Activated naive CD4-positive, alpha-beta T cell treated with anti-CD3 and anti-CD28 coated beads for 36 hours (primary cell): ENCODE measurements at regions not wholly inside any gene's neighbourhood (a gene's known extent, or its start where the extent isn't known, plus 50 kb on each side); places are given as distances from the start of the nearest gene placed in this dataset.

Source experiments
- CTCF ChIA-PET: fragments of 350-600 bp; sonication (Branson Sonifier 250); formaldehyde crosslinking; loops from one replicate; lab custom pipeline; 2021; ENCODE audit warnings: antibody characterized with exemption; lab: Charles Lee
- DNase-seq: peaks from one replicate; pipeline ENCODE4 v3.0.0-alpha.2; 2020
- H3K27ac Mint-ChIP-seq: one replicate; pipeline ENCODE4 v1.8.0; 2021; ENCODE audit warnings: mild to moderate bottlenecking, mixed read lengths
- H3K27me3 Mint-ChIP-seq: one replicate; pipeline ENCODE4 v1.8.0; 2021; ENCODE audit warnings: low read depth, mixed read lengths
- H3K36me3 Mint-ChIP-seq: one replicate; pipeline ENCODE4 v1.8.0; 2021; ENCODE audit warnings: low read depth, mixed read lengths
- H3K4me1 Mint-ChIP-seq: one replicate; pipeline ENCODE4 v1.8.0; 2021; ENCODE audit warnings: low read depth, mixed read lengths
- H3K4me3 Mint-ChIP-seq: one replicate; pipeline ENCODE4 v1.8.0; 2021; ENCODE audit warnings: mild to moderate bottlenecking, moderate library complexity, mixed read lengths
- H3K9me3 Mint-ChIP-seq: one replicate; pipeline ENCODE4 v1.8.0; 2021; ENCODE audit warnings: mixed read lengths
- intact Hi-C: fragments of 100-400 bp; cut with micrococcal nuclease; formaldehyde crosslinking; loops from one replicate; pipeline ENCODE4 v1.15.1; 2023

- Mint-ChIP-seq H3K27me3 (no peaks in the 10 kb centered on the region), H3K9me3 (peaks cover 5% of the 10 kb centered on the region), H3K4me1 (no peaks in the 10 kb centered on the region), H3K27ac (no peak overlapping the region), H3K4me3 (no peak overlapping the region), H3K36me3 (no peaks in the 10 kb centered on the region)
- intact Hi-C loops, result no loop called here
- CTCF ChIA-PET, result no interaction called here
- DNase-seq, result no peak
Measured at GRCh38 chr2:150178591-150178990, 308.9 kb downstream of the RND3 start.

- CTCF ChIA-PET, result no interaction called here
- intact Hi-C loops, result no loop called here
- no peaks in the 10 kb centered on the region for H3K36me3 Mint-ChIP-seq
- no peak overlapping the region for H3K27ac Mint-ChIP-seq
- no peaks in the 10 kb centered on the region for H3K4me1 Mint-ChIP-seq
- H3K27me3 Mint-ChIP-seq, result no peaks in the 10 kb centered on the region
- H3K4me3 Mint-ChIP-seq, result no peak overlapping the region
- H3K9me3 Mint-ChIP-seq, result no peaks in the 10 kb centered on the region
- no peak for DNase-seq
Measured at GRCh38 chr2:150174971-150175421, 312.5 kb downstream of the RND3 start.

GRCh38 chr2:150174056-150174805, 313.2 kb downstream of the RND3 start:
- no peaks in the 10 kb centered on the region for H3K4me1 Mint-ChIP-seq
- no peak overlapping the region for H3K4me3 Mint-ChIP-seq
- H3K9me3 Mint-ChIP-seq, result no peaks in the 10 kb centered on the region
- intact Hi-C loops, result no loop called here
- H3K27ac Mint-ChIP-seq, result no peak overlapping the region
- H3K36me3 Mint-ChIP-seq, result no peaks in the 10 kb centered on the region
- H3K27me3 Mint-ChIP-seq, result no peaks in the 10 kb centered on the region
- DNase-seq, result no peak
- CTCF ChIA-PET, result no interaction called here

GRCh38 chr2:150171065-150171548, 316.4 kb downstream of the RND3 start:
- H3K9me3 Mint-ChIP-seq, result no peaks in the 10 kb centered on the region
- CTCF ChIA-PET, result no interaction called here
- H3K27ac Mint-ChIP-seq, result no peak overlapping the region
- no peak overlapping the region for H3K4me3 Mint-ChIP-seq
- H3K27me3 Mint-ChIP-seq, result no peaks in the 10 kb centered on the region
- intact Hi-C loops, result no loop called here
- H3K4me1 Mint-ChIP-seq, result no peaks in the 10 kb centered on the region
- H3K36me3 Mint-ChIP-seq, result no peaks in the 10 kb centered on the region
- no peak for DNase-seq

GRCh38 chr2:150169237-150169629, 318.2 kb downstream of the RND3 start:
- H3K36me3 Mint-ChIP-seq, result no peaks in the 10 kb centered on the region
- H3K9me3 Mint-ChIP-seq, result no peaks in the 10 kb centered on the region
- H3K27me3 Mint-ChIP-seq, result no peaks in the 10 kb centered on the region
- no peaks in the 10 kb centered on the region for H3K4me1 Mint-ChIP-seq
- intact Hi-C loops, result no loop called here
- H3K27ac Mint-ChIP-seq, result no peak overlapping the region
- no peak overlapping the region for H3K4me3 Mint-ChIP-seq
- DNase-seq, result no peak
- CTCF ChIA-PET, result no interaction called here

GRCh38 chr2:150168595-150169236, 318.8 kb downstream of the RND3 start:
- H3K27ac Mint-ChIP-seq, result no peak overlapping the region
- no peak for DNase-seq
- H3K27me3 Mint-ChIP-seq, result no peaks in the 10 kb centered on the region
- intact Hi-C loops, result no loop called here
- no peak overlapping the region for H3K4me3 Mint-ChIP-seq
- no peaks in the 10 kb centered on the region for H3K36me3 Mint-ChIP-seq
- CTCF ChIA-PET, result no interaction called here
- no peaks in the 10 kb centered on the region for H3K9me3 Mint-ChIP-seq
- no peaks in the 10 kb centered on the region for H3K4me1 Mint-ChIP-seq

GRCh38 chr2:150167711-150168110, 319.8 kb downstream of the RND3 start:
- no peak for DNase-seq
- intact Hi-C loops, result no loop called here
- Mint-ChIP-seq H3K4me1 (no peaks in the 10 kb centered on the region), H3K36me3 (no peaks in the 10 kb centered on the region), H3K27ac (no peak overlapping the region), H3K4me3 (no peak overlapping the region), H3K27me3 (no peaks in the 10 kb centered on the region), H3K9me3 (no peaks in the 10 kb centered on the region)
- CTCF ChIA-PET, result no interaction called here

- no peak overlapping the region for H3K4me3 Mint-ChIP-seq
- no peak for DNase-seq
- no peak overlapping the region for H3K27ac Mint-ChIP-seq
- H3K27me3 Mint-ChIP-seq, result no peaks in the 10 kb centered on the region
- intact Hi-C loops, result no loop called here
- CTCF ChIA-PET, result no interaction called here
- H3K9me3 Mint-ChIP-seq, result no peaks in the 10 kb centered on the region
- H3K4me1 Mint-ChIP-seq, result no peaks in the 10 kb centered on the region
- no peaks in the 10 kb centered on the region for H3K36me3 Mint-ChIP-seq
Measured at GRCh38 chr2:150166313-150167051, 321.0 kb downstream of the RND3 start.

- CTCF ChIA-PET, result no interaction called here
- intact Hi-C loops, result no loop called here
- DNase-seq, result no peak
- Mint-ChIP-seq H3K4me1 (no peaks in the 10 kb centered on the region), H3K4me3 (no peak overlapping the region), H3K27me3 (no peaks in the 10 kb centered on the region), H3K27ac (no peak overlapping the region), H3K36me3 (no peaks in the 10 kb centered on the region), H3K9me3 (peaks cover 2% of the 10 kb centered on the region)
Measured at GRCh38 chr2:150165988-150166312, 321.5 kb downstream of the RND3 start.

- Mint-ChIP-seq H3K9me3 (peaks cover 3% of the 10 kb centered on the region), H3K36me3 (no peaks in the 10 kb centered on the region), H3K4me1 (no peaks in the 10 kb centered on the region), H3K27me3 (no peaks in the 10 kb centered on the region), H3K27ac (no peak overlapping the region), H3K4me3 (no peak overlapping the region)
- no peak for DNase-seq
- intact Hi-C loops, result no loop called here
- CTCF ChIA-PET, result no interaction called here
Measured at GRCh38 chr2:150165442-150165841, 322.0 kb downstream of the RND3 start.

GRCh38 chr2:150162241-150162942, 325.1 kb downstream of the RND3 start:
- DNase-seq, result no peak
- Mint-ChIP-seq H3K27ac (no peak overlapping the region), H3K4me1 (no peaks in the 10 kb centered on the region), H3K36me3 (no peaks in the 10 kb centered on the region), H3K4me3 (no peak overlapping the region), H3K27me3 (no peaks in the 10 kb centered on the region), H3K9me3 (peaks cover 3% of the 10 kb centered on the region)
- CTCF ChIA-PET, result no interaction called here
- intact Hi-C loops, result no loop called here

GRCh38 chr2:150160058-150160457, 327.4 kb downstream of the RND3 start:
- H3K36me3 Mint-ChIP-seq, result no peaks in the 10 kb centered on the region
- no peaks in the 10 kb centered on the region for H3K27me3 Mint-ChIP-seq
- no peak overlapping the region for H3K4me3 Mint-ChIP-seq
- H3K4me1 Mint-ChIP-seq, result no peaks in the 10 kb centered on the region
- no peak for DNase-seq
- CTCF ChIA-PET, result no interaction called here
- H3K9me3 Mint-ChIP-seq, result peaks cover 3% of the 10 kb centered on the region
- H3K27ac Mint-ChIP-seq, result no peak overlapping the region
- intact Hi-C loops, result no loop called here
